ENCODE measurements at regions not wholly inside any gene's neighbourhood (a gene's known extent, or its start where the extent isn't known, plus 50 kb on each side); places are given as distances from the start of the nearest gene placed in this dataset.

- DNase-seq (ENCODE audit: low read depth in 4 of 4, low spot score in 1 of 4), result no peak
Measured at GRCh38 chr13:50071379-50071778, 56.1 kb downstream of the KCNRG start.

- no peak for DNase-seq (ENCODE audit: low read depth in 4 of 4, low spot score in 1 of 4)
Measured at GRCh38 chr13:50072676-50073075, 57.4 kb downstream of the KCNRG start.

GRCh38 chr13:50073340-50073739, 58.1 kb downstream of the KCNRG start:
- no peak for DNase-seq (ENCODE audit: low read depth in 4 of 4, low spot score in 1 of 4)

- no peak for DNase-seq (ENCODE audit: low read depth in 4 of 4, low spot score in 1 of 4)
Measured at GRCh38 chr13:50074843-50075242, 59.6 kb downstream of the KCNRG start.

DNA sequence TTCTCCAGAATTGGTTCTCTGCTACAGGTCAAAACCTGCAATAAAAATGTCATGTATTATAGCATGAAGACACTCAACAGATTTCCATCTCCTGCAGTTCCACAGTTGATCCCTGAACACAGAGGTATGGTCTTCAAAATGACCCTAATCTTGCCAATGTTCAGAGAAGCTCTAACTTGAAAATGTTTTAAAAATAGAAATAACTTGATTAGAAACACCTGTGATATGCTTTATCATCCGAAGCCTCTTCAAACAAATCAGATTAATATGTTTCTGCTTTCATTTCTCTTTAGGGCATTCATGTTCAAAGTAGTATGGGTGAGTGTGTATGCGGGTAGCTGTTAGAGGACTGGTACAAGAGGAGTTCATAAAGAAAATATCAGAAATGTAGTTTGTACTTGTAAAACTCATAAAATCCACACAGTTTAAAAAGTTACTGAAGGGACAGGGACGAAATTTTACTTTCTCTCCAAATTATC, 60.4 kb downstream of the KCNRG start:
- DNase-seq (ENCODE audit: low read depth in 4 of 4, low spot score in 1 of 4), result no peak

- DNase-seq (ENCODE audit: low read depth in 4 of 4, low spot score in 1 of 4), result no peak
Measured at GRCh38 chr13:50077431-50077830, 62.2 kb downstream of the KCNRG start.

GRCh38 chr13:50078231-50078894, 63.1 kb downstream of the KCNRG start:
- no peak for DNase-seq (ENCODE audit: low read depth in 4 of 4, low spot score in 1 of 4)

DNA sequence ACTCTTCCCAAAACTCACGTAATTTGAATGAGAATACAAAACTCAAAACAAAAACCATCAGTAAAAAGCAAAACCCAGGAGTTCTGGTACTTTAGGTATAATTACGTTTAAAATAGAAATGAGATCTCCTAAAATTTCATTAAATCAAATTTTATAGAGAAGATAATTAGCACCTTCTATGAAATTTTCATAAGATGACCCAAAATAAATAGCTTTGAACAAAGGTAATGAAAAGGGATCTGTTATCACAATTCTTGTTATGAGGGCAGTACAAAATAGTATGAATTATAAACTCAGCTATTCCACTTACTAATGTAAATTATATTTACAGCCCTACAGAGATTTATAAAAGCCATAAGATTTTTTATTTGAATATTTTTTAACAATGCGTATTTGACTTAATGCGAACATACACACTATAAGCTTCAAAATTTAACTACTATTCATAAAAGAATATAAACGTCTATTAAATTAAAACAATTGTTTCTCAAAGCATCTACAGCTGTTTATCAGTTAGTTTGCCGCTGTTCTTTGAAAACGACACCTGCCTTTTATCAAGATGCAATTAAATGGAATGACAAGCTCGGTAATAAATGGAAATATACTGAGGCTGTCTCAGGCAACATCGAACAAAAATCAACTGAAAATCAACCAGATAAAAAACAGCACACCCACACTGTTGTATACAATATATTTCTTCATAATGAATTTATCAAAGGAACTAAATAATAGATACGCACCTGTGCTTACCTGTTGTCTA, 63.8 kb downstream of the KCNRG start:
- no peak for DNase-seq (ENCODE audit: low read depth in 4 of 4, low spot score in 1 of 4)

- no peak for DNase-seq (ENCODE audit: low read depth in 4 of 4, low spot score in 1 of 4)
Measured at GRCh38 chr13:50079655-50080202, 64.5 kb downstream of the KCNRG start.

DNA sequence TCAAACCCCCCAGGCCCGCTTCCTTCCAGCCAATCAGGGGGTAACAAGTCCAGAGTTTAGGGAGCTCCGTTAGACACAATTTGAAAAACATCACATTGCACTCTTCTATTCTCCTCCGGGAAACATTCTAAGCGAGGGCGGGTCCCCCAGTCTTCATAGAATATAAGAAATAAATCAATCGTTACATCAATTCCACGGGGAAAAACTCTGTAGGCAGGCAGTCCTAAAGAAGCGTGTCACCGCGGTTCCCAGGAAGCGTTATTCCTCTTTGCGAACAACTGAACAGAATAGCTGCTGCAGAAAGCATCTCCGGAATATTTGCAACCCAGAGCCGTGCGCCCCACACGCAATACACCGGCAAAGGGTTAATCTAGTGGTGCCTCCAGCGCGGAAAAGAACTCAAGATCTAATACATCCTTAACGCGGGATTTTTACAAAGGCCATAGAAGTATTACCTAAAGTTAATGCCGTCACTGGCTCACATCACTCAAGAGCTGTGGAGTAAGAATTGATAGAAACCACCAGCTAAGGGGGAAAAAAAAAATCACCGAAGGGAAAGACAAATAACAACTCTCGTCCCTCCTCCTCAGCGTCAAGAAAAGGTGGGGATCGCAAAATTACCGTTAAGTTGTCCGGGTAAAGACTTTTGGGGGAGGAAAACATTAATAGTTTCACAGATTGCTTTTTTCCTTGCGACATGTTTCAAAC, 65.1 kb downstream of the KCNRG start:
- no peak for DNase-seq (ENCODE audit: low read depth in 4 of 4, low spot score in 1 of 4)

- peak in 3 of 4 experiments; percentile 18 to 56 (median 28) for DNase-seq (ENCODE audit: low read depth in 4 of 4, low spot score in 1 of 4)
Measured at GRCh38 chr13:50080911-50081678, 65.9 kb downstream of the KCNRG start.

DNA sequence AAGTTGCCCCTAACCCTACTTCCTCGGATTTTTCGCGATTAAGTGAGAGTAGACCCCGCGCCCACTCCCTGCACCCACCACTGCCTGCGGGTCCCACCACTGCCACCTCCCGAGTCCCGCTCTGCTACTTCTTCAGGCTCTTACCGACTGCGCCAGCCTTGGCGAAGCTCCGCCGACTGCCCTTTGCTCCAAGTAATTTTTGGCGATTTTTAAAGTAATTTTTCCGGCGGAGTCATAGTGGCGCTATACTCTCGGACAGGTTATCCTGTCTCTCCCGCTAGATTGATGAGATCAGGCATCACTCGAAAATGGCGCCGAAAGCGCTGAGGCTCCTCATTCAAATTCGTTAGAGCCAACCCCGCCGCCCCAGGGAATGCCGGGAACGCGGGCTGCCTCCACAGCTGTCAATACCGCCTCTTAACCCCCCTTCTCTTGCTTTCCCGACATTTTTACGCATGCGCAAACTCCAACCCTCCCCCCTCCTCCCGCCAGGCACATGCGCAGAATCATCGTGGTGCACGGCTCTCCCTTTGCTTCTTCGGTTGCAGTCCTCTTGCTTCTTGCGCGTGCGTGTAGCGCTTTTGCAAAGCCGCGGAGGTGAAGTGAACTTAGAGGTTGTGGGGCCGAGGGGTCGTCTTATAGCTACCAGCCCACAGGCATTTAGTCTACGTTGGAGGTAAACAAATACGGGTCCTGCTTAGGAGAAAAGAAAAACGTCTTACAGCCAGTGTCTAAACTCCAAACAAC, 66.6 kb downstream of the KCNRG start:
- DNase-seq (ENCODE audit: low read depth in 4 of 4, low spot score in 1 of 4), result peak; percentile 95 to 97 (median 96)

GRCh38 chr13:50082426-50083281, 67.4 kb downstream of the KCNRG start:
- DNase-seq (ENCODE audit: low read depth in 4 of 4, low spot score in 1 of 4), result peak; percentile 38 to 73 (median 65)

- no peak for DNase-seq (ENCODE audit: low read depth in 4 of 4, low spot score in 1 of 4)
Measured at GRCh38 chr13:50085063-50085462, 69.8 kb downstream of the KCNRG start.

- no peak for DNase-seq (ENCODE audit: low read depth in 4 of 4, low spot score in 1 of 4)
Measured at GRCh38 chr13:50089633-50090032, 74.4 kb downstream of the KCNRG start.

- no peak for DNase-seq (ENCODE audit: low read depth in 4 of 4, low spot score in 1 of 4)
Measured at GRCh38 chr13:50090211-50090610, 75.0 kb downstream of the KCNRG start.

GRCh38 chr13:50094615-50095293, 79.5 kb downstream of the KCNRG start:
- DNase-seq (ENCODE audit: low read depth in 4 of 4, low spot score in 1 of 4), result no peak

DNA sequence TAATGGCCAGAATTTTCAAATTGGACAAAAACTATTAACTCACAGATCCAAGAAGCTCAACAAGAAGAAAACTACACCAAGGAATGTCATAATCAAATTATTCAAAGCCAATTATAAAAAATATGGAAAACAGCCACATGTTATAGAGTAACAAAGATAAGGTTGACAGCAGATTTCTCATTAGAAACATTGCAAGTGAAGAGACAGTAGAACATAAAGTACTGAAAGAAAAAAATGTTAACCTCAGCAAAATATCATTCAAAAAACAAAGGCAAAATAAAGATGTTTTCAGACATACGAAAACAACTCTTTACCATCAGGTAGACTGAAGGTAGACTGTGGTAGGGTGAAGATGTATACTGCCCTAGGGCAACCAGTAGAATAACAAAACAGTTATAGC, 83.4 kb downstream of the KCNRG start:
- DNase-seq (ENCODE audit: low read depth in 4 of 4, low spot score in 1 of 4), result no peak

DNA sequence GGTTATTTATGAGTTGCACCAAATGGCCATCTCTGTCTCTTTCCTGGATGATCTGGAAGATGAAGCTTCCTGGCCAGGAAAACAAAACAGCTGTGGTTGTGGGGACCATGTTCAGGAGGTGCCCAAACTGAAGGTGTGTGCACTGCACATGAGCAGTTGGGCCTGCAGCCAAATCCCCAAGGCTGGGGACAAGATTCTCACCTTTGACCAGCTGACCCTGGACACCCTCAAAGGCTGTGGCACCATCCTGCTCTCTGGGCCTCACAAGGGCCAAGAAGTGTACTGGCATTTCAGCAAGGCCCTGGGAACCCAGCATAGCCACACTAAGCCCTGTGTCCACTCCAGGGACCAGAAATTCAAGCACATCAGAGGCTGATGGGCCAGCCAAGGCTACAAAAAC, 84.2 kb downstream of the KCNRG start:
- no peak for DNase-seq (ENCODE audit: low read depth in 4 of 4, low spot score in 1 of 4)
